ENCODE measurements at regions not wholly inside any gene's neighbourhood (a gene's known extent, or its start where the extent isn't known, plus 50 kb on each side); places are given as distances from the start of the nearest gene placed in this dataset.
"Not testable (repeated sequence)": the region's sequence is repeated elsewhere in the genome, so short reads cannot be mapped to it uniquely, and the experiment has no call there.

GRCh38 chr3:65004306-65004705 is 316.5 kb upstream of the ADAMTS9 start:
- DNase-seq: no peak
- Histone ChIP-seq H3K36me3 (no peaks in the 10 kb centered on the region), H3K27me3 (ENCODE audit: insufficient read depth, low read depth, severe bottlenecking) (no peaks in the 10 kb centered on the region), H3K9me3 (ENCODE audit: severe bottlenecking) (peaks cover 4% of the 10 kb centered on the region), H3K27ac (no peak overlapping the region), H3K4me3 (ENCODE audit: low read depth, low read length) (no peak overlapping the region)
- no peak for TF ChIP-seq CTCF (IDR thresholded peaks at IDR 0.05; ENCODE audit: low read depth, low read length)

DNA sequence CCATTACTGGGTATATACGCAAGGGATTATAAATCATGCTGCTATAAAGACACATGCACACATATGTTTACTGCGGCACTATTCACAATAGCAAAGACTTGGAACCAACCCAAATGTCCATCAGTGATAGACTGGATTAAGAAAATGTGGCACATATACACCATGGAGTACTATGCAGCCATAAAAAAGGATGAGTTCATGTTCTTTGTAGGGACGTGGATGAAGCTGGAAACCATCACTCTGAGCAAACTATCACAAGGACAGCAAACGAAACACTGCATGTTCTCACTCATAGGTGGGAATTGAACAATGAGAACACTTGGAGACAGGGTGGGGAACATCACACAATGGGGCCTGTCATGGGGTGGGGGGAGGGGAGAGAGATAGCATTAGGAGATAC is 313.3 kb upstream of the ADAMTS9 start:
- not testable (repeated sequence) for H3K36me3 ChIP-seq; H3K27ac ChIP-seq; H3K9me3 ChIP-seq (ENCODE audit: severe bottlenecking); H3K4me3 ChIP-seq (ENCODE audit: low read depth, low read length); H3K27me3 ChIP-seq (ENCODE audit: insufficient read depth, low read depth, severe bottlenecking); DNase-seq

DNA sequence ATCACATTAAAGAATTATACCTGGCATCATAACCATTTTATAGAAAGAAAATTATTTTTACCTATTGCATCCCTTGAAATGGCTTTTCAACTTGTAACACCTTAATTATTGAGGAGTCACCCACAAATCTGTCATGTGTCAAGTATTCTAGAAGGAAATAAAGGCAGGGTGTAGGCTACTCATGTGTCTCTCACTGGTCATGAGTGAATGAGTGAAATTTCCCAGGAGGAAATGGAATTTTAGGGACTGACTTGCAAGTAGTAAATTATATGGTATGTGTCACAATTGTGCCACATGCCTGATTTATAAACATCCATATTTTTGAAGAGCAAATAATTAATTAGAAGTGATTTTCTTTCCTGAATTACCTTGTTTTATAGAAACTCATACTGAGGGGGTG is 310.5 kb upstream of the ADAMTS9 start:
- no peak for TF ChIP-seq CTCF (IDR thresholded peaks at IDR 0.05; ENCODE audit: low read depth, low read length)
- no peaks in the 10 kb centered on the region for H3K27me3 ChIP-seq (ENCODE audit: insufficient read depth, low read depth, severe bottlenecking)
- DNase-seq: no peak
- no peak overlapping the region for H3K4me3 ChIP-seq (ENCODE audit: low read depth, low read length)
- H3K27ac ChIP-seq: no peak overlapping the region
- no peaks in the 10 kb centered on the region for H3K36me3 ChIP-seq
- peaks cover 4% of the 10 kb centered on the region for H3K9me3 ChIP-seq (ENCODE audit: severe bottlenecking)

DNA sequence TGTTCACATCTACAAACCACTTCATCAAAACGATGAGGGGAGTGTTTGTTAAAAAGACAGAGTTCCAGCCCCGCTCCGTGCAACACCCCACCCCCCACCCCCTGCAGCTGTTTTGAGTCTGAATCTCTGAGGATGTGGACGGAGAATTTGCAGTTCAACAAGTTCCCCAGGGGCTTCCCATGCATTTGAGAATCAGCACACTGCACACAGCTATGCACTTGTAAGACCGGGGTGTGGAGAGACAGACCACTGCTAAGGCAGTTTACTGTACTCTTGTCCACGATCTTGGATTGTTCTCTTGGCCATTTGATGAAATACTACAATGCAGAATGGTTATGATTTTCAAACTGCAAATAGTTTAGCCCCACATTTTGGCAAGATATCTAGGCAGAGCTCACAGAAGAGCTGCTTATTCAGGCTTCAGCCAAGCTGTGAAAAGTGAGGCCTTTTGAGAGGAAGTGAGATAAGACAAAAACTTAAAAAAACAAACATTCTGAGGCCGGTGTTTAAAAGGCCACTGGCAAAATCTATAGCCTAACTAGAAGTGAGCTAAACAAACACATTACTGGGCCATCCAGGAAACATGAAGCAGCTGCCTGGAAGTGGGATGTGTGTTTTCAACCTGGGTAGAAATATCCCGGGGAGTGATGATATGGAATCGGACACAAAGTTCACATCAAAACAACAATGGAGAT is 308.2 kb upstream of the ADAMTS9 start:
- no peak for DNase-seq
- H3K36me3 ChIP-seq: no peaks in the 10 kb centered on the region
- H3K9me3 ChIP-seq (ENCODE audit: severe bottlenecking): peaks cover 2% of the 10 kb centered on the region
- H3K4me3 ChIP-seq (ENCODE audit: low read depth, low read length): no peak overlapping the region
- no peaks in the 10 kb centered on the region for H3K27me3 ChIP-seq (ENCODE audit: insufficient read depth, low read depth, severe bottlenecking)
- H3K27ac ChIP-seq: no peak overlapping the region
- no peak for TF ChIP-seq CTCF (IDR thresholded peaks at IDR 0.05; ENCODE audit: low read depth, low read length)

DNA sequence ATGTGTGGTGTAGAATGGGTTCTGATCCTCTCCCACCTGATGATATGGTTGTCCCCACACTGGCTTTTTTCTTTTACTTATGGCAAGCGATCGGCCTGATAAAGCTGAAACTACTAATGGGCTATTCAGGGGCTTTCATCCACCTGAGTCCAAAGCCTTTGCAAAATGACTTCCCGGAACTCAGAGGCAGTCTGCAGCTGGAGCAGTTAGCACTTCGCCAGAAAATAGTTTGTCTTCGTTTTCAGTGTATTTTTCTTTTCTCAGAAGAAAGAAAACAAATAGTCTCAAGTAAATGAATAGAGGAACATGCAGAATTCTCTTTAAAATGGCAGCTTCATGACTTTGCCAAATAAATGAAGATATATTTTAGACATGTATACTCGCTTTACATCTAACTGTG is 306.0 kb upstream of the ADAMTS9 start:
- H3K9me3 ChIP-seq (ENCODE audit: severe bottlenecking): no peaks in the 10 kb centered on the region
- DNase-seq: no peak
- TF ChIP-seq CTCF (IDR thresholded peaks at IDR 0.05; ENCODE audit: low read depth, low read length): no peak
- H3K4me3 ChIP-seq (ENCODE audit: low read depth, low read length): no peak overlapping the region
- H3K27me3 ChIP-seq (ENCODE audit: insufficient read depth, low read depth, severe bottlenecking): no peaks in the 10 kb centered on the region
- no peaks in the 10 kb centered on the region for H3K36me3 ChIP-seq
- no peak overlapping the region for H3K27ac ChIP-seq

DNA sequence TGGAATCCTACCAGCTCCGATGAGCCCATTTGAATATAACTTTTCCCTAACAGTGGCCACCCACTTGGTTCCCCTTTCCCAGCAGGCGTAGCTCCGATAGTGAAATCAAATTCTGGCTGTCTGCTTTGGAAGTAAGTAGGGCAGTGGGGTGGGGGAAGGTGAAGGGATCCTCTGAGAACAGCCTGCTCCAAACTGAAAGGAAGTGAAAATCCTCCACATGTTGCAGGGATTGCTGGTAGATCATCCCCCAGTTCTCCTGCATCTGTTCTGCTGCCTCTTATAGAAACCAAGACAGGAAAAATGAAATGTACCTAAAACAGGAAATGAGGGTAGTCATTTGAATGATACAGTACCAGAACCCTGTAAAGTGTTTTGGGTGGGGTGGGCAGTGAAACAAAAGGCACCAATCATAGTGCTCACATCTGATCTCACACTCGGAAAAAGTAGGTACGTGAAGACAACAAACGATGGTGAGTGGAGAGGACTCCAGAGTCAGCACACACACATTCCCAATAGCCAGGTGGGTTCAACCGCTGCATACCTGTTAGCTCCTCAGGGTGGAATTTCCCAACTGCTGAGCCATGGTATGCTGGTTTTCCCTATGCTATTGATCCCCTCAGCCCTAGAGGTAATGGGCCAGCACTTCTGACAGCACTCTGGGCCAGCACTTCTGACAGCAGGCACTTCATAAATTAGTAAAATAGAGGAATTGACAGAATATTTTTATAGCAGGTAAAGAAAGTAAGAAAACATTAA is 304.9 kb upstream of the ADAMTS9 start:
- H3K36me3 ChIP-seq: no peaks in the 10 kb centered on the region
- H3K27me3 ChIP-seq (ENCODE audit: insufficient read depth, low read depth, severe bottlenecking): no peaks in the 10 kb centered on the region
- H3K27ac ChIP-seq: no peak overlapping the region
- H3K9me3 ChIP-seq (ENCODE audit: severe bottlenecking): no peaks in the 10 kb centered on the region
- no peak overlapping the region for H3K4me3 ChIP-seq (ENCODE audit: low read depth, low read length)
- no peak for TF ChIP-seq CTCF (IDR thresholded peaks at IDR 0.05; ENCODE audit: low read depth, low read length)
- no peak for DNase-seq

All from WERI-Rb-1 (cell line).